ENCODE measurements at regions not wholly inside any gene's neighbourhood (a gene's known extent, or its start where the extent isn't known, plus 50 kb on each side); places are given as distances from the start of the nearest gene placed in this dataset.

- CTCF ChIA-PET: interaction anchor here (1.7 to 2.2 kb wide), 2 partner anchors 12 to 13 kb away, joined by 5 to 6 read pairs; no protein-coding TSS in a partner anchor
- TF ChIP-seq CTCF (IDR thresholded peaks at IDR 0.05; ENCODE audit: control extremely low read depth, extremely low read depth, low read depth, missing control alignments): no peak
These were observed 66.8 kb upstream of the STK39 start for GRCh38 chr2:168314236-168314635.

GRCh38 chr2:168315331-168316072, 68.1 kb upstream of the STK39 start:
- TF ChIP-seq CTCF (IDR thresholded peaks at IDR 0.05; ENCODE audit: control extremely low read depth, extremely low read depth, low read depth, missing control alignments): no peak
- ChIA-PET CTCF (interaction anchor here (2.2 kb wide), 1 partner anchor 10 kb away, joined by 6 read pairs; no protein-coding TSS in a partner anchor), POLR2A (no interaction called here)
- no peak for DNase-seq (ENCODE audit: extremely low spot score)

More at GRCh38 chr2:168314236-168314635, 66.8 kb upstream of the STK39 start:
- POLR2A ChIA-PET: no interaction called here
- no peak for DNase-seq (ENCODE audit: extremely low spot score)

GRCh38 chr2:168316073-168316440, 68.7 kb upstream of the STK39 start:
- ChIA-PET POLR2A (no interaction called here), CTCF (no interaction called here)
- no peak for DNase-seq (ENCODE audit: extremely low spot score)
- TF ChIP-seq CTCF (IDR thresholded peaks at IDR 0.05; ENCODE audit: control extremely low read depth, extremely low read depth, low read depth, missing control alignments): no peak

GRCh38 chr2:168317282-168317681, 69.9 kb upstream of the STK39 start:
- no peak for DNase-seq (ENCODE audit: extremely low spot score)
- TF ChIP-seq CTCF (IDR thresholded peaks at IDR 0.05; ENCODE audit: control extremely low read depth, extremely low read depth, low read depth, missing control alignments): no peak
- ChIA-PET CTCF (no interaction called here), POLR2A (no interaction called here)

- POLR2A ChIA-PET: no interaction called here
These were observed 72.9 kb upstream of the STK39 start for GRCh38 chr2:168320267-168320666.

GRCh38 chr2:168322325-168323007, 75.1 kb upstream of the STK39 start:
- CTCF ChIA-PET: interaction anchor here (1.2 kb wide), 1 partner anchor 13 kb away, joined by 3 read pairs; no protein-coding TSS in a partner anchor
- no peak for TF ChIP-seq CTCF (IDR thresholded peaks at IDR 0.05; ENCODE audit: control extremely low read depth, extremely low read depth, low read depth, missing control alignments)
- no peak for DNase-seq (ENCODE audit: extremely low spot score)
- POLR2A ChIA-PET: no interaction called here

More at GRCh38 chr2:168320267-168320666, 72.9 kb upstream of the STK39 start:
- CTCF ChIA-PET: no interaction called here
- DNase-seq (ENCODE audit: extremely low spot score): no peak
- no peak for TF ChIP-seq CTCF (IDR thresholded peaks at IDR 0.05; ENCODE audit: control extremely low read depth, extremely low read depth, low read depth, missing control alignments)

Data from GM10248 (cell line).